DOHH2 (cell line): ENCODE measurements at regions not wholly inside any gene's neighbourhood (a gene's known extent, or its start where the extent isn't known, plus 50 kb on each side); places are given as distances from the start of the nearest gene placed in this dataset.

Experiments used
- H3F3A ChIP-seq: fragments of 200-600 bp; sonication (generic), shearing (Covaris generic); 2 replicates; pipeline ENCODE4 v1.6.0; 2016; ENCODE audit warnings: antibody characterized with exemption, mild to moderate bottlenecking; ENCODE audit not compliant: control insufficient read depth, insufficient read depth
- H3K27ac ChIP-seq: fragments of 200-600 bp; sonication (generic); 2 replicates; pipeline ENCODE4 v1.5.1; 2014; ENCODE audit warnings: low read depth, mild to moderate bottlenecking, low read length, moderate library complexity
- H3K27me3 ChIP-seq: fragments of 200-600 bp; sonication (generic); 2 replicates; pipeline ENCODE4 v1.6.1; 2014; ENCODE audit warnings: mild to moderate bottlenecking, low read length, mixed read lengths; ENCODE audit not compliant: control insufficient read depth
- H3K36me3 ChIP-seq: fragments of 200-600 bp; sonication (generic); 2 replicates; pipeline ENCODE4 v1.6.1; 2014; ENCODE audit warnings: mild to moderate bottlenecking, low read length, moderate library complexity, mixed read lengths; ENCODE audit not compliant: control insufficient read depth
- H3K4me1 ChIP-seq: fragments of 200-600 bp; sonication (generic); 2 replicates; pipeline ENCODE4 v1.6.1; 2014; ENCODE audit warnings: mild to moderate bottlenecking, low read length, mixed read lengths; ENCODE audit not compliant: control insufficient read depth
- H3K4me2 ChIP-seq: fragments of 200-600 bp; sonication (generic); 2 replicates; pipeline ENCODE4 v1.6.0; 2014; ENCODE audit warnings: mild to moderate bottlenecking, low read length, moderate library complexity
- H3K4me3 ChIP-seq: fragments of 200-600 bp; sonication (generic); 2 replicates; pipeline ENCODE4 v1.5.1; 2014; ENCODE audit warnings: mild to moderate bottlenecking, low read length, mixed read lengths
- H3K79me2 ChIP-seq: fragments of 200-600 bp; sonication (generic); 2 replicates; pipeline ENCODE4 v1.6.1; 2014; ENCODE audit warnings: mild to moderate bottlenecking, low read length, mixed read lengths; ENCODE audit not compliant: control insufficient read depth
- H3K9me2 ChIP-seq: fragments of 200-600 bp; sonication (generic); replicated peaks from 2 replicates; pipeline ENCODE4 v1.6.1; 2014; ENCODE audit warnings: mild to moderate bottlenecking, low read length, mixed read lengths; ENCODE audit not compliant: control insufficient read depth
- H3K9me3 ChIP-seq: fragments of 200-600 bp; sonication (generic); 2 replicates; pipeline ENCODE4 v1.6.1; 2014; ENCODE audit warnings: antibody characterized with exemption, low read length, mixed read lengths; ENCODE audit not compliant: control insufficient read depth, insufficient read depth
- H4K20me1 ChIP-seq: fragments of 200-600 bp; sonication (generic); 2 replicates; pipeline ENCODE4 v1.6.0; 2014; ENCODE audit warnings: low read depth, mild to moderate bottlenecking, antibody characterized with exemption, low read length, moderate library complexity; ENCODE audit not compliant: control insufficient read depth, insufficient read depth
- EZH2phosphoT487 ChIP-seq: fragments of 200-600 bp; sonication (generic); IDR thresholded peaks from 2 replicates; pipeline ENCODE4 v1.6.1; 2017; ENCODE audit warnings: borderline replicate concordance, mild to moderate bottlenecking, antibody characterized with exemption, low read length, moderate library complexity, mixed read lengths
- TF ChIP-seq, protein P1 (sequence below): fragments of 200-600 bp; sonication (generic); IDR thresholded peaks from one replicate; pipeline ENCODE4 v1.5.1; 2014; ENCODE audit warnings: antibody characterized with exemption, mild to moderate bottlenecking, low read depth, low read length; ENCODE audit not compliant: poor library complexity, severe bottlenecking

DNA sequence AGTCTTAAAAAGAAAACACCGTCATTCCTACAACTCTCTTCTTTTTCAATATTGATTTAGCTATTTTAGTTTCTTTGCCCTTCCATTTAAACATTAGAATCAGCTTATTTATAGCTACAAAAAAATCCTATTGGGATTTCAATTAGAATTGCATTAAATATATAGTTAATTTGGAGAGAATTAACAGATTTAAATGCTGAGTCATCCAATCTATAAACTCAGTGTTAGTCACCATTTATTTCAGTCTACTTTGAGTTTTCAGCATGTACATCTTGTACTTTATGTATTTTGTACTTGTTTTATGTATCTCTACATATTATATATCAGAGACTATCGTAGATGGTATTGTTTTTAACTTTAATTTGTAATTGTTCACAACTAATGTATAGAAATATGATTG, 460.0 kb downstream of the KCNH5 start:
- TF ChIP-seq, protein P1, sequence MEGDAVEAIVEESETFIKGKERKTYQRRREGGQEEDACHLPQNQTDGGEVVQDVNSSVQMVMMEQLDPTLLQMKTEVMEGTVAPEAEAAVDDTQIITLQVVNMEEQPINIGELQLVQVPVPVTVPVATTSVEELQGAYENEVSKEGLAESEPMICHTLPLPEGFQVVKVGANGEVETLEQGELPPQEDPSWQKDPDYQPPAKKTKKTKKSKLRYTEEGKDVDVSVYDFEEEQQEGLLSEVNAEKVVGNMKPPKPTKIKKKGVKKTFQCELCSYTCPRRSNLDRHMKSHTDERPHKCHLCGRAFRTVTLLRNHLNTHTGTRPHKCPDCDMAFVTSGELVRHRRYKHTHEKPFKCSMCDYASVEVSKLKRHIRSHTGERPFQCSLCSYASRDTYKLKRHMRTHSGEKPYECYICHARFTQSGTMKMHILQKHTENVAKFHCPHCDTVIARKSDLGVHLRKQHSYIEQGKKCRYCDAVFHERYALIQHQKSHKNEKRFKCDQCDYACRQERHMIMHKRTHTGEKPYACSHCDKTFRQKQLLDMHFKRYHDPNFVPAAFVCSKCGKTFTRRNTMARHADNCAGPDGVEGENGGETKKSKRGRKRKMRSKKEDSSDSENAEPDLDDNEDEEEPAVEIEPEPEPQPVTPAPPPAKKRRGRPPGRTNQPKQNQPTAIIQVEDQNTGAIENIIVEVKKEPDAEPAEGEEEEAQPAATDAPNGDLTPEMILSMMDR: no peak
- TF ChIP-seq EZH2phosphoT487: no peak
- no peaks in the 10 kb centered on the region for H3F3A ChIP-seq
- no peaks in the 10 kb centered on the region for H3K4me1 ChIP-seq
- H3K4me2 ChIP-seq: no peak overlapping the region
- H4K20me1 ChIP-seq: no peaks in the 10 kb centered on the region
- H3K27ac ChIP-seq: no peak overlapping the region
- H3K27me3 ChIP-seq: no peaks in the 10 kb centered on the region
- H3K79me2 ChIP-seq: no peaks in the 10 kb centered on the region
- H3K9me2 ChIP-seq: no peaks in the 10 kb centered on the region; the same call in 1 of the 2 replicates
- no peak overlapping the region for H3K4me3 ChIP-seq
- H3K9me3 ChIP-seq: no peaks in the 10 kb centered on the region
- no peaks in the 10 kb centered on the region for H3K36me3 ChIP-seq

- TF ChIP-seq, protein P1: no peak
- TF ChIP-seq EZH2phosphoT487: no peak
Measured at GRCh38 chr14:62592877-62593276, 452.4 kb downstream of the KCNH5 start.

DNA sequence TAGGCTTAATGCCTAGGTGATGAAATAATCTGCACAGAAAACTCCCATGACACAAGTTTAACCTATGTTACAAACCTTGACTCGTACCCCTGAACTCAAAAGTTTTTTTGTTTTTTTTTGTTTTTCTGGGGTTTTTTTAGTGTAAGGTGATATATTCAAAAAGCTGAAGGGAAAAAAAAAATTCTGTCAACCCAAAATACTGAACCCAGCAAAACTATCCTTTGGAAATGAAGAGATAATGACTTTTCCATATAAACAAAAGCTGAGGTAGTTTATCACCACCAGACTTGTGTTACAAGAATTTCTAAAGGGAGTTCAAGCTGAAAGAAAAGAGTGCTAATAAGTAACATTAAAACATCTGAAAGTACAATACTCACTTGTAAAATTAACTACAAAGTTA, 448.1 kb downstream of the KCNH5 start:
- no peak overlapping the region for H3K4me2 ChIP-seq
- no peaks in the 10 kb centered on the region for H3K27me3 ChIP-seq
- H3K79me2 ChIP-seq: no peaks in the 10 kb centered on the region
- H3K27ac ChIP-seq: no peak overlapping the region
- H3K9me2 ChIP-seq: no peaks in the 10 kb centered on the region
- no peak overlapping the region for H3K4me3 ChIP-seq
- no peaks in the 10 kb centered on the region for H3F3A ChIP-seq
- H4K20me1 ChIP-seq: no peaks in the 10 kb centered on the region
- no peak for TF ChIP-seq EZH2phosphoT487
- TF ChIP-seq, protein P1: no peak
- no peaks in the 10 kb centered on the region for H3K4me1 ChIP-seq
- peaks cover 4% of the 10 kb centered on the region; the same call in 1 of the 2 replicates for H3K9me3 ChIP-seq
- H3K36me3 ChIP-seq: no peaks in the 10 kb centered on the region

More at GRCh38 chr14:62592877-62593276, 452.4 kb downstream of the KCNH5 start:
- Histone ChIP-seq H3K4me3 (no peak overlapping the region), H3K36me3 (no peaks in the 10 kb centered on the region), H3K27me3 (no peaks in the 10 kb centered on the region), H3K79me2 (no peaks in the 10 kb centered on the region), H3K9me2 (no peaks in the 10 kb centered on the region), H3K27ac (no peak overlapping the region), H3K9me3 (peaks cover 4% of the 10 kb centered on the region; the same call in 1 of the 2 replicates), H3K4me1 (no peaks in the 10 kb centered on the region), H3F3A (no peaks in the 10 kb centered on the region), H4K20me1 (no peaks in the 10 kb centered on the region), H3K4me2 (no peak overlapping the region)
